Ishikawa (cell line): ENCODE measurements at regions not wholly inside any gene's neighbourhood (a gene's known extent, or its start where the extent isn't known, plus 50 kb on each side); places are given as distances from the start of the nearest gene placed in this dataset.

Experiments
- CEBPB ChIP-seq: IDR thresholded peaks from 2 replicates; pipeline ENCODE4 v1.6.1; 2012
- CREB1 ChIP-seq: IDR thresholded peaks from 2 replicates; pipeline ENCODE4 v1.6.1; 2012; ENCODE audit warnings: low read depth
- EGR1 ChIP-seq: IDR thresholded peaks from 2 replicates; pipeline ENCODE4 v1.6.1; 2012
- EP300 ChIP-seq: IDR thresholded peaks from 2 replicates; pipeline ENCODE4 v1.6.1; 2012; ENCODE audit warnings: borderline replicate concordance
- FOXM1 ChIP-seq: IDR thresholded peaks from 2 replicates; pipeline ENCODE4 v1.6.1; 2012; ENCODE audit warnings: low read depth, borderline replicate concordance
- NFIC ChIP-seq: IDR thresholded peaks from 2 replicates; pipeline ENCODE4 v1.6.1; 2012
- RAD21 ChIP-seq: IDR thresholded peaks from 2 replicates; pipeline ENCODE4 v1.6.1; 2012; ENCODE audit warnings: low read depth
- TAF1 ChIP-seq: IDR thresholded peaks from 2 replicates; pipeline ENCODE4 v1.6.1; 2012; ENCODE audit warnings: low read depth, mild to moderate bottlenecking
- TCF12 ChIP-seq: IDR thresholded peaks from 2 replicates; pipeline ENCODE4 v1.6.1; 2012; ENCODE audit warnings: low read depth
- TEAD4 ChIP-seq: IDR thresholded peaks from 2 replicates; pipeline ENCODE4 v1.6.1; 2012
- YY1 ChIP-seq: IDR thresholded peaks from 2 replicates; pipeline ENCODE4 v1.6.1; 2012; ENCODE audit warnings: low read depth
- ZBTB7A ChIP-seq: IDR thresholded peaks from 2 replicates; pipeline ENCODE4 v1.6.1; 2012; ENCODE audit warnings: low read depth
- TF ChIP-seq, protein P1 (sequence below): IDR thresholded peaks from 2 replicates; pipeline ENCODE4 v1.6.1; 2012
- TF ChIP-seq, protein P2 (sequence below): IDR thresholded peaks from 2 replicates; pipeline ENCODE4 v1.6.1; 2012
- TF ChIP-seq, protein P3 (sequence below): IDR thresholded peaks from 2 replicates; pipeline ENCODE4 v1.6.1; 2012; ENCODE audit warnings: low read depth, mild to moderate bottlenecking

DNA sequence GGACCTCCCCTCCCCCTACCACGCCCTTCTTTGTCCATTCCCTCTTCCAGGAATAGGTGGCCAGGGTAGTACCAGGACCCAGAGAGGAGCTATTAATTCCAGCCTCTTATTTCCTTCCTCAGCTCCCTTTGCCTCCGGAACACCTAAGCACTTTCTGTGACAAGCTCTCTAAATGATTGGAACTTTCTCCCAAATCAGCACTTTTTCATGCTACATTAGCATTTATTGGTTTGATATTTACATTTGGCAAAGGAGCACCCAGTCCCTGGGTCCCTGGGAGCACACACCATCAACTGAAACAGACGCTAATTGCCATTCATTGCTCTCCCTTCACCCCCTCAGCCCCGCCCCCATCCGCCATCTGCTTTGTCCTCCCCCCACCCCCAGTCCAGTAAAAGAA lies 182.0 kb upstream of the BCOR start:
- TF ChIP-seq, protein P1, sequence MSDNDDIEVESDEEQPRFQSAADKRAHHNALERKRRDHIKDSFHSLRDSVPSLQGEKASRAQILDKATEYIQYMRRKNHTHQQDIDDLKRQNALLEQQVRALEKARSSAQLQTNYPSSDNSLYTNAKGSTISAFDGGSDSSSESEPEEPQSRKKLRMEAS: no peak
- TF ChIP-seq, protein P2, sequence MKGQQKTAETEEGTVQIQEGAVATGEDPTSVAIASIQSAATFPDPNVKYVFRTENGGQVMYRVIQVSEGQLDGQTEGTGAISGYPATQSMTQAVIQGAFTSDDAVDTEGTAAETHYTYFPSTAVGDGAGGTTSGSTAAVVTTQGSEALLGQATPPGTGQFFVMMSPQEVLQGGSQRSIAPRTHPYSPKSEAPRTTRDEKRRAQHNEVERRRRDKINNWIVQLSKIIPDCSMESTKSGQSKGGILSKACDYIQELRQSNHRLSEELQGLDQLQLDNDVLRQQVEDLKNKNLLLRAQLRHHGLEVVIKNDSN: no peak
- TF ChIP-seq EGR1 (no peak), CREB1 (no peak), ZBTB7A (no peak), CEBPB (no peak), NFIC (no peak), TCF12 (no peak), YY1 (no peak), TAF1 (no peak), RAD21 (no peak), TEAD4 (no peak)
- TF ChIP-seq, protein P3, sequence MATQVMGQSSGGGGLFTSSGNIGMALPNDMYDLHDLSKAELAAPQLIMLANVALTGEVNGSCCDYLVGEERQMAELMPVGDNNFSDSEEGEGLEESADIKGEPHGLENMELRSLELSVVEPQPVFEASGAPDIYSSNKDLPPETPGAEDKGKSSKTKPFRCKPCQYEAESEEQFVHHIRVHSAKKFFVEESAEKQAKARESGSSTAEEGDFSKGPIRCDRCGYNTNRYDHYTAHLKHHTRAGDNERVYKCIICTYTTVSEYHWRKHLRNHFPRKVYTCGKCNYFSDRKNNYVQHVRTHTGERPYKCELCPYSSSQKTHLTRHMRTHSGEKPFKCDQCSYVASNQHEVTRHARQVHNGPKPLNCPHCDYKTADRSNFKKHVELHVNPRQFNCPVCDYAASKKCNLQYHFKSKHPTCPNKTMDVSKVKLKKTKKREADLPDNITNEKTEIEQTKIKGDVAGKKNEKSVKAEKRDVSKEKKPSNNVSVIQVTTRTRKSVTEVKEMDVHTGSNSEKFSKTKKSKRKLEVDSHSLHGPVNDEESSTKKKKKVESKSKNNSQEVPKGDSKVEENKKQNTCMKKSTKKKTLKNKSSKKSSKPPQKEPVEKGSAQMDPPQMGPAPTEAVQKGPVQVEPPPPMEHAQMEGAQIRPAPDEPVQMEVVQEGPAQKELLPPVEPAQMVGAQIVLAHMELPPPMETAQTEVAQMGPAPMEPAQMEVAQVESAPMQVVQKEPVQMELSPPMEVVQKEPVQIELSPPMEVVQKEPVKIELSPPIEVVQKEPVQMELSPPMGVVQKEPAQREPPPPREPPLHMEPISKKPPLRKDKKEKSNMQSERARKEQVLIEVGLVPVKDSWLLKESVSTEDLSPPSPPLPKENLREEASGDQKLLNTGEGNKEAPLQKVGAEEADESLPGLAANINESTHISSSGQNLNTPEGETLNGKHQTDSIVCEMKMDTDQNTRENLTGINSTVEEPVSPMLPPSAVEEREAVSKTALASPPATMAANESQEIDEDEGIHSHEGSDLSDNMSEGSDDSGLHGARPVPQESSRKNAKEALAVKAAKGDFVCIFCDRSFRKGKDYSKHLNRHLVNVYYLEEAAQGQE: no peak

DNA sequence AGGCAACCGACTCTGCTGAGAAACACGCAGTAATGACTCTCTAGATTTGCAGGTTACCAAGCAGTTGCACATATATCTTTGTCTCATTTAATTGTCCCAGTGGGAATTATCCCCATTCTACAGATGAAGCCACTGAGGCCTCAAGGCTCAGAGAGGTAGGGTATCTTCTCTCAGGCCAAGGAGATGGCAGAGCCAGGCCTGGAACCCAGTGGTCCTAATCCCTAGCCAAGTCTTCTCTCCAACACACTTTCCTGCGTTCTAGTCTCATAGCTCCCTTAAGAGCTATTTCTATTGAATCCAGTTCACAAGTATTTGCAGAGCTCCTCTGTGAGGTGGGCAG lies 181.3 kb upstream of the BCOR start:
- TF ChIP-seq TEAD4 (no peak), FOXM1 (no peak), ZBTB7A (no peak), TCF12 (no peak), NFIC (no peak), CEBPB (no peak), TAF1 (no peak), YY1 (no peak), RAD21 (no peak), CREB1 (no peak), EP300 (no peak)
- TF ChIP-seq, protein P1: no peak
- TF ChIP-seq, protein P2: no peak

DNA sequence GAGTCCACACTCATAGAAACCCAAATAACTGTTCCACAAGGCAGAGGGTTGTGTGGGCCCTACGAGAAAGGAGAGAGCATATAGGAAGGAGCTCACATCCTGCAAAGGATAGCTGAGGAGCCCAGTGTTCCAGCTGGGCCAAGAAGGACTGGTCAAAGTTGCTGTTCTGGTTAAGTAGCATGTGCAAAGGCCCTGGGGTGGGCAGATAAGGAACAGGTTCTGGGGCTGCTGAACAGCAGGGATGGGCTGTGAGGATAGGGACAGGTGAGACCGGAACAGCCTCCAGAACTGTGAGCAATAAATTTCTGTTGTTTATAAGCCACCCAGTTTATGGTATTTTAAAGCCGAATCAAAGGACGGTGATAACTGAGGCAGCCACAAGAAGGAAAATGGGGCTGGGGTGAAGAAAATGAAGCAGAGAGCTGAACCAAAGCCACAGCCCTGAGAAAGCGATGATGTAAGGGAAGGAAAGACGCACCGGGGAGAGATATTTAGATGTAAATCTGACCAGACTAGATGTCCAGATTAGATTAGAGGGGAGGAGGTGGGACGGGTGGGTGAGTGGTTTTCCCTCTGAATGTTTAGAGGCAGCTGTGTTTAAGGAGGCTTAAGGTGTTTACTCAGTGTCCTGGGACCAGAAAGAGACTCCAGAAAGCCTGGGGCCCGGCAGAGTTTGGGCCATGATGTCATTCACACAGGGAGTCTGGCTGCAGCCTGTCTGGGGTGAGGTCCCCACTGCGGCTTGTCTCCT lies 180.8 kb upstream of the BCOR start:
- TF ChIP-seq TEAD4 (no peak), TCF12 (no peak), FOXM1 (no peak)
- TF ChIP-seq, protein P2: no peak

DNA sequence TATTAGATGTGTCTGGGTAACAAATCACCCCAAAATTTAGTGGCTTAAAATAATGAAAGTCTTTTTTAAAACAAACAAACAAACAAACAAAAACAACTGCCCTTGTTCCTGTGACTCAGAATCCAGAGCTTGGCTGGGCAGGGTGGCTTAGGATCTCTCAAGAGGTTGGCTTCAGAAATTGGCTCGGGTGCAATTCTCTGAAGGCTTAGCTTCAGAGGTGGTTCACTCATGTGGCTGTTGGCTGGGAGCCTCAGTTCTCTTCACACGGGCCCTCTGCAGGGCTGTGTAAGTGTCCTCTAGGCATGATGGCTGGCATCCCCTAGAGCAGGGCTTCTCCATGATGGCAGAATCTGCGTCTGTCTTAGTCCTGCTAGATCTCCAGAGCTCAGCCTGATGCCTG lies 179.9 kb upstream of the BCOR start:
- TF ChIP-seq EGR1 (no peak), ZBTB7A (no peak), TEAD4 (no peak), CEBPB (no peak), TCF12 (no peak), EP300 (no peak), NFIC (no peak)
- TF ChIP-seq, protein P1: no peak
- TF ChIP-seq, protein P3: no peak

DNA sequence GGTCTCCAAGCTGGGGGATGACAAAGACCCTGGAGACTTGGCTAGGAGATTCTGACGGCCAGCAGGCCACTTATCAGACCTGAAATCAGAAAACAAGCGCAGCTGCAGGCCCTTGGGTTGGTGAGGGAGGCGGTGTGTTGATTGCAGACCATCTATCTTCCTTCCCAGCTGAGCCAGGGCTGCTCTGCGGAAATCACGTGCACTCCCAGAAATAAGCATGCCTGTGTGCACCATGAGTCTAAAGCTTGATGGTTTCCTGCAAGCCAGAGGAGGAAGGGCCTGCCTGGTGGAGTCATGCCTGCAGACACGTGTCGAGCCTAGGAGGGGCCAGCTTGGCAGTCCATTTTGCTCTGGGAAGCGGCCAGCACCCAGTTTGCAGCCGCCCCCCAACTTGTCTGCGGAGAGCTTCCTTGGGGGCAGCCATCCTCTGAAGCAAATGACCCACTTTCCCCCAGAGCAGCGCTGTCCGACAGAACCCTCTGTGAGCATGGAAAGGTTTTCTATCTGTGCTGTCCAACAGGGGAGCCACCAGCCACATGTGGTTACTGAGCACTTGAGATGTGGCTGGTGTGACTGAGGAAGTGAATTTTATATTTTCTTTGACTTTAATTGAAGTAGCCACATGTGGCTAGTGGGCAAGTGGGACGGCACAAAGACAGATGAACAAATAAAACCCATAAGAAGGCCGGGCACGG lies 175.7 kb upstream of the BCOR start:
- TF ChIP-seq EP300 (no peak), ZBTB7A (no peak)
- TF ChIP-seq, protein P1: no peak
- TF ChIP-seq, protein P3: no peak
